B cell (primary cell): ENCODE measurements at regions not wholly inside any gene's neighbourhood (a gene's known extent, or its start where the extent isn't known, plus 50 kb on each side); places are given as distances from the start of the nearest gene placed in this dataset.

Experiments
- ATAC-seq: fragments of 200-7000 bp; cut with Tn5 transposase; one replicate; pipeline ENCODE4 v1.10.0; 2021; ENCODE audit warnings: low read depth, mild to moderate bottlenecking, moderate number of reproducible peaks, moderate library complexity
- CTCF ChIA-PET: fragments of 350-600 bp; sonication (Branson Sonifier 250); formaldehyde crosslinking; loops from one replicate; lab custom pipeline; 2021; ENCODE audit warnings: antibody characterized with exemption, inconsistent platforms; lab: Charles Lee
- POLR2A ChIA-PET: fragments of 350-600 bp; sonication (Branson Sonifier 250); formaldehyde crosslinking; loops from one replicate; lab custom pipeline; 2021; ENCODE audit warnings: antibody characterized with exemption; lab: Charles Lee
- DNase-seq: peaks from one replicate; pipeline ENCODE4 v3.0.0; 2013
- H2AFZ ChIP-seq: 2 replicates; pipeline ENCODE4 v1.6.1; 2012; ENCODE audit warnings: mild to moderate bottlenecking, low read depth, low read length; ENCODE audit not compliant: insufficient read depth, poor library complexity, severe bottlenecking
- H3K27ac ChIP-seq, 2 donors: 1 replicate in 1 of 2; 2 replicates in 1 of 2; pipeline ENCODE4 v1.5.1; 2012 to 2013; ENCODE audit warnings: low read length in 2 of 2, mild to moderate bottlenecking in 2 of 2, moderate library complexity in 1 of 2
- H3K27me3 ChIP-seq, 4 experiments: fragments of 200-600 bp in 1 of 4; sonication (generic) in 1 of 4; replicated peaks in 1 of 4; 1 replicate in 2 of 4; 2 replicates in 2 of 4; pipeline versions ENCODE4 v1.6.1 to v1.7.0; 2013 to 2016; ENCODE audit warnings: low read length in 3 of 4, mild to moderate bottlenecking in 2 of 4, mixed read lengths in 1 of 4, moderate library complexity in 1 of 4; ENCODE audit not compliant: insufficient read depth in 4 of 4, control insufficient read depth in 3 of 4; ENCODE audit errors: control extremely low read depth in 1 of 4
- H3K36me3 ChIP-seq, 2 experiments: replicated peaks in 1 of 2; 1 replicate in 1 of 2; 2 replicates in 1 of 2; pipeline versions ENCODE4 v1.6.1 to v1.7.1; 2013; ENCODE audit warnings: low read length in 1 of 2; ENCODE audit not compliant: insufficient read depth in 2 of 2, control insufficient read depth in 1 of 2; ENCODE audit errors: control extremely low read depth in 1 of 2, extremely low read depth in 1 of 2
- H3K4me1 ChIP-seq, 2 donors: fragments of 200-600 bp in 1 of 2; sonication (generic) in 1 of 2; 1 replicate in 1 of 2; 2 replicates in 1 of 2; pipeline versions ENCODE4 v1.5.1 to v1.6.1; 2013 to 2017; ENCODE audit warnings: low read length in 2 of 2; ENCODE audit not compliant: control insufficient read depth in 2 of 2, insufficient read depth in 2 of 2
- H3K4me2 ChIP-seq: replicated peaks from 2 replicates; pipeline ENCODE3; 2012; ENCODE audit warnings: mild to moderate bottlenecking, low read depth, low read length; ENCODE audit not compliant: poor library complexity, severe bottlenecking
- H3K4me3 ChIP-seq, 5 experiments: fragments of 200-600 bp in 1 of 5; sonication (generic) in 1 of 5; 1 replicate in 3 of 5; 2 replicates in 2 of 5; pipeline versions ENCODE4 v1.5.1 to v1.7.0; 2011 to 2016; ENCODE audit warnings: low read length in 4 of 5, mild to moderate bottlenecking in 4 of 5, low read depth in 2 of 5, control low read depth in 1 of 5, moderate library complexity in 1 of 5; ENCODE audit not compliant: insufficient read depth in 1 of 5; ENCODE audit errors: control extremely low read depth in 1 of 5, extremely low read depth in 1 of 5
- H3K79me2 ChIP-seq: fragments of 200-600 bp; sonication (generic); one replicate; pipeline ENCODE4 v1.6.0; 2016; ENCODE audit warnings: low read length; ENCODE audit not compliant: control insufficient read depth, insufficient read depth
- H3K9ac ChIP-seq: fragments of 200-600 bp; sonication (generic); 2 replicates; pipeline ENCODE4 v1.6.1; 2017; ENCODE audit warnings: mild to moderate bottlenecking, low read length, moderate library complexity
- H3K9me3 ChIP-seq, 3 donors: one replicate each; pipeline versions ENCODE4 v1.6.1 to v1.7.1; 2013; ENCODE audit warnings: low read length in 2 of 3; ENCODE audit not compliant: control insufficient read depth in 2 of 3, insufficient read depth in 1 of 3; ENCODE audit errors: control extremely low read depth in 1 of 3
- H4K20me1 ChIP-seq: 2 replicates; pipeline ENCODE4 v1.6.0; 2012; ENCODE audit warnings: mild to moderate bottlenecking, low read length; ENCODE audit not compliant: insufficient read depth, control insufficient read depth, poor library complexity, severe bottlenecking
- H3K27ac Mint-ChIP-seq: one replicate; pipeline ENCODE4 v1.8.0; 2021; ENCODE audit warnings: mixed read lengths
- H3K27me3 Mint-ChIP-seq: one replicate; pipeline ENCODE4 v1.8.0; 2021; ENCODE audit warnings: mixed read lengths
- H3K4me1 Mint-ChIP-seq: one replicate; pipeline ENCODE4 v1.8.0; 2021; ENCODE audit warnings: mixed read lengths
- H3K4me3 Mint-ChIP-seq: one replicate; pipeline ENCODE4 v1.8.0; 2021; ENCODE audit warnings: mixed read lengths
- H3K9me3 Mint-ChIP-seq: one replicate; pipeline ENCODE4 v1.8.0; 2022; ENCODE audit warnings: mixed read lengths; ENCODE audit not compliant: insufficient read depth
- CTCF ChIP-seq: fragments of 200-600 bp; IDR thresholded peaks from one replicate; pipeline ENCODE4 v1.8.0; 2022; ENCODE audit warnings: antibody characterized with exemption, mild to moderate bottlenecking
- EZH2 ChIP-seq: IDR thresholded peaks from 2 replicates; pipeline ENCODE4 v1.6.1; 2012; ENCODE audit warnings: borderline replicate concordance, low read depth, mild to moderate bottlenecking, moderate library complexity, low read length; ENCODE audit not compliant: insufficient read depth, poor library complexity, severe bottlenecking
- WGBS: methylation state at CpG from one replicate; pipeline ENCODE4 v1.1.5; 2013; ENCODE audit warnings: missing lambda C conversion rate; ENCODE audit not compliant: insufficient coverage; 5-methylcytosine and 5-hydroxymethylcytosine counted together
- intact Hi-C: fragments of 100-400 bp; cut with micrococcal nuclease; formaldehyde crosslinking; loops from one replicate; pipeline ENCODE4 v1.10.0; 2022

GRCh38 chr3:144585953-144586352 lies 614.3 kb downstream of the DIPK2A start:
- no peaks in the 10 kb centered on the region for H3K4me1 ChIP-seq
- H3K9me3 Mint-ChIP-seq, result peaks cover 4% of the 10 kb centered on the region
- no peaks in the 10 kb centered on the region for H3K36me3 ChIP-seq
- no peaks in the 10 kb centered on the region for H3K9me3 ChIP-seq
- 84% methylated on average over 4 of the region's 7 CpGs for WGBS
- ChIA-PET CTCF (no interaction called here), POLR2A (no interaction called here)
- H3K27ac ChIP-seq, result no peak overlapping the region
- intact Hi-C loops, result no loop called here
- ATAC-seq, result no peak
- H3K9ac ChIP-seq, result no peak overlapping the region
- DNase-seq, result no peak
- TF ChIP-seq EZH2 (no peak), CTCF (no peak)
- H3K4me1 Mint-ChIP-seq, result no peaks in the 10 kb centered on the region
- H3K4me2 ChIP-seq, result no peak overlapping the region
- no peaks in the 10 kb centered on the region for H3K27me3 ChIP-seq
- no peaks in the 10 kb centered on the region for H3K79me2 ChIP-seq
- no peak overlapping the region for H3K4me3 Mint-ChIP-seq
- H3K27me3 Mint-ChIP-seq, result no peaks in the 10 kb centered on the region
- H2AFZ ChIP-seq, result no peak overlapping the region
- H3K27ac Mint-ChIP-seq, result no peak overlapping the region
- no peak overlapping the region for H3K4me3 ChIP-seq
- no peaks in the 10 kb centered on the region for H4K20me1 ChIP-seq

GRCh38 chr3:144586382-144586781 lies 614.8 kb downstream of the DIPK2A start:
- no CpG with 5 or more reads among the region's 3 CpGs for WGBS
- Histone ChIP-seq H2AFZ (no peak overlapping the region), H3K27ac (no peak overlapping the region), H3K9me3 (no peaks in the 10 kb centered on the region), H3K4me1 (no peaks in the 10 kb centered on the region), H3K79me2 (no peaks in the 10 kb centered on the region), H3K4me2 (no peak overlapping the region), H3K27me3 (no peaks in the 10 kb centered on the region), H4K20me1 (no peaks in the 10 kb centered on the region), H3K9ac (no peak overlapping the region), H3K36me3 (no peaks in the 10 kb centered on the region), H3K4me3 (no peak overlapping the region)
- H3K27ac Mint-ChIP-seq, result no peak overlapping the region
- TF ChIP-seq CTCF, result no peak
- TF ChIP-seq EZH2, result no peak
- intact Hi-C loops, result no loop called here
- ATAC-seq (no peak), DNase-seq (no peak)
- H3K9me3 Mint-ChIP-seq, result peaks cover 4% of the 10 kb centered on the region
- H3K27me3 Mint-ChIP-seq, result no peaks in the 10 kb centered on the region
- ChIA-PET POLR2A (no interaction called here), CTCF (no interaction called here)
- no peak overlapping the region for H3K4me3 Mint-ChIP-seq
- no peaks in the 10 kb centered on the region for H3K4me1 Mint-ChIP-seq
